IPS-18a (cell line): ENCODE measurements at regions not wholly inside any gene's neighbourhood (a gene's known extent, or its start where the extent isn't known, plus 50 kb on each side); places are given as distances from the start of the nearest gene placed in this dataset.
"Not testable (repeated sequence)": the region's sequence is repeated elsewhere in the genome, so short reads cannot be mapped to it uniquely, and the experiment has no call there.

Source experiments
- H3K27ac ChIP-seq: one replicate; pipeline ENCODE4 v1.5.1; 2013; ENCODE audit warnings: low read length
- H3K27me3 ChIP-seq: one replicate; pipeline ENCODE4 v1.6.1; 2013; ENCODE audit warnings: mild to moderate bottlenecking, low read length; ENCODE audit not compliant: control insufficient read depth, insufficient read depth
- H3K36me3 ChIP-seq: one replicate; pipeline ENCODE4 v1.6.1; 2013; ENCODE audit warnings: low read depth, low read length; ENCODE audit not compliant: control insufficient read depth
- H3K4me1 ChIP-seq: one replicate; pipeline ENCODE4 v1.6.1; 2013; ENCODE audit warnings: low read depth, low read length; ENCODE audit not compliant: control insufficient read depth
- H3K4me3 ChIP-seq: one replicate; pipeline ENCODE4 v1.5.1; 2013; ENCODE audit warnings: low read length
- H3K9ac ChIP-seq: one replicate; pipeline ENCODE4 v1.6.1; 2013; ENCODE audit warnings: mild to moderate bottlenecking, low read length, moderate library complexity
- H3K9me3 ChIP-seq: one replicate; pipeline ENCODE4 v1.6.1; 2013; ENCODE audit warnings: low read depth, low read length; ENCODE audit not compliant: control insufficient read depth

- Histone ChIP-seq H3K9ac (no peak overlapping the region), H3K27ac (no peak overlapping the region), H3K36me3 (no peaks in the 10 kb centered on the region), H3K27me3 (no peaks in the 10 kb centered on the region), H3K4me1 (no peaks in the 10 kb centered on the region), H3K4me3 (no peak overlapping the region), H3K9me3 (no peaks in the 10 kb centered on the region)
These were observed 151.5 kb downstream of the GLUL start for GRCh38 chr1:182240085-182240484.

GRCh38 chr1:182238421-182238820, 153.2 kb downstream of the GLUL start:
- H3K27ac ChIP-seq, result no peak overlapping the region
- no peaks in the 10 kb centered on the region for H3K36me3 ChIP-seq
- no peaks in the 10 kb centered on the region for H3K4me1 ChIP-seq
- H3K27me3 ChIP-seq, result no peaks in the 10 kb centered on the region
- H3K9me3 ChIP-seq, result no peaks in the 10 kb centered on the region
- no peak overlapping the region for H3K9ac ChIP-seq
- no peak overlapping the region for H3K4me3 ChIP-seq

- Histone ChIP-seq H3K9ac (no peak overlapping the region), H3K9me3 (no peaks in the 10 kb centered on the region), H3K27ac (no peak overlapping the region), H3K27me3 (no peaks in the 10 kb centered on the region), H3K36me3 (no peaks in the 10 kb centered on the region), H3K4me1 (no peaks in the 10 kb centered on the region), H3K4me3 (no peak overlapping the region)
These were observed 154.3 kb downstream of the GLUL start for GRCh38 chr1:182237329-182237728.

- H3K27ac ChIP-seq, result no peak overlapping the region
- H3K9me3 ChIP-seq, result no peaks in the 10 kb centered on the region
- no peaks in the 10 kb centered on the region for H3K27me3 ChIP-seq
- no peaks in the 10 kb centered on the region for H3K36me3 ChIP-seq
- H3K4me1 ChIP-seq, result no peaks in the 10 kb centered on the region
- H3K4me3 ChIP-seq, result no peak overlapping the region
- no peak overlapping the region for H3K9ac ChIP-seq
These were observed 154.9 kb downstream of the GLUL start for GRCh38 chr1:182236651-182237077.

GRCh38 chr1:182235952-182236650, 155.5 kb downstream of the GLUL start:
- no peaks in the 10 kb centered on the region for H3K4me1 ChIP-seq
- no peaks in the 10 kb centered on the region for H3K9me3 ChIP-seq
- no peaks in the 10 kb centered on the region for H3K36me3 ChIP-seq
- no peak overlapping the region for H3K4me3 ChIP-seq
- H3K9ac ChIP-seq, result no peak overlapping the region
- H3K27me3 ChIP-seq, result no peaks in the 10 kb centered on the region
- H3K27ac ChIP-seq, result no peak overlapping the region

GRCh38 chr1:182235604-182235951, 156.0 kb downstream of the GLUL start:
- no peaks in the 10 kb centered on the region for H3K4me1 ChIP-seq
- H3K27me3 ChIP-seq, result no peaks in the 10 kb centered on the region
- H3K36me3 ChIP-seq, result no peaks in the 10 kb centered on the region
- H3K9me3 ChIP-seq, result no peaks in the 10 kb centered on the region
- H3K9ac ChIP-seq, result no peak overlapping the region
- no peak overlapping the region for H3K27ac ChIP-seq
- no peak overlapping the region for H3K4me3 ChIP-seq

- Histone ChIP-seq H3K27ac (no peak overlapping the region), H3K36me3 (no peaks in the 10 kb centered on the region), H3K4me1 (peaks cover 5% of the 10 kb centered on the region), H3K4me3 (no peak overlapping the region), H3K9ac (no peak overlapping the region), H3K9me3 (no peaks in the 10 kb centered on the region), H3K27me3 (no peaks in the 10 kb centered on the region)
These were observed 161.6 kb downstream of the GLUL start for GRCh38 chr1:182229921-182230491.

GRCh38 chr1:182229451-182229850, 162.1 kb downstream of the GLUL start:
- Histone ChIP-seq H3K4me3 (no peak overlapping the region), H3K36me3 (no peaks in the 10 kb centered on the region), H3K9me3 (no peaks in the 10 kb centered on the region), H3K27me3 (no peaks in the 10 kb centered on the region), H3K27ac (no peak overlapping the region), H3K4me1 (peaks cover 5% of the 10 kb centered on the region), H3K9ac (no peak overlapping the region)

- H3K36me3 ChIP-seq, result no peaks in the 10 kb centered on the region
- H3K9ac ChIP-seq, result no peak overlapping the region
- H3K4me3 ChIP-seq, result no peak overlapping the region
These were observed 163.6 kb downstream of the GLUL start for GRCh38 chr1:182227864-182228547.

GRCh38 chr1:182226618-182227017, 165.0 kb downstream of the GLUL start:
- H3K9ac ChIP-seq, result no peak overlapping the region
- H3K27ac ChIP-seq, result no peak overlapping the region
- H3K4me1 ChIP-seq, result peaks cover 5% of the 10 kb centered on the region
- H3K36me3 ChIP-seq, result no peaks in the 10 kb centered on the region
- H3K9me3 ChIP-seq, result no peaks in the 10 kb centered on the region
- H3K4me3 ChIP-seq, result no peak overlapping the region
- H3K27me3 ChIP-seq, result no peaks in the 10 kb centered on the region

More at GRCh38 chr1:182227864-182228547, 163.6 kb downstream of the GLUL start:
- Histone ChIP-seq H3K9me3 (no peaks in the 10 kb centered on the region), H3K27ac (no peak overlapping the region), H3K4me1 (peaks cover 5% of the 10 kb centered on the region), H3K27me3 (no peaks in the 10 kb centered on the region)

GRCh38 chr1:182225755-182226154, 164.2 kb upstream of the ZNF648 start:
- H3K9me3 ChIP-seq, H3K9ac ChIP-seq, H3K4me1 ChIP-seq, H3K36me3 ChIP-seq, H3K27ac ChIP-seq, H3K27me3 ChIP-seq, H3K4me3 ChIP-seq: not testable (repeated sequence)

GRCh38 chr1:182221990-182222389, 160.5 kb upstream of the ZNF648 start:
- not testable (repeated sequence) for H3K27me3 ChIP-seq, H3K27ac ChIP-seq, H3K36me3 ChIP-seq, H3K4me1 ChIP-seq, H3K9ac ChIP-seq, H3K9me3 ChIP-seq, H3K4me3 ChIP-seq
